Kidney (tissue), 13 donors: ENCODE measurements at regions not wholly inside any gene's neighbourhood (a gene's known extent, or its start where the extent isn't known, plus 50 kb on each side); places are given as distances from the start of the nearest gene placed in this dataset.

Source experiments
- DNase-seq, 5 donors: peaks; one replicate each; pipeline ENCODE4 v3.0.0-alpha.2; 2013 to 2020
- FAIRE-seq: peaks from 2 replicates; lab custom pipeline; 2012; peaks lifted over from hg19 to GRCh38; lab: Jason Lieb, UNC
- H3K27ac ChIP-seq, 2 donors: one replicate each; pipeline ENCODE4 v1.7.0; 2013; ENCODE audit warnings: low read depth in 2 of 2, low read length in 2 of 2, inconsistent platforms in 1 of 2
- H3K27me3 ChIP-seq: one replicate; pipeline ENCODE4 v1.7.1; 2013; ENCODE audit warnings: low read length, inconsistent platforms; ENCODE audit not compliant: control insufficient read depth, insufficient read depth
- H3K36me3 ChIP-seq, 3 donors: one replicate each; pipeline versions ENCODE4 v1.7.0 to v1.7.1; 2013; ENCODE audit warnings: low read length in 3 of 3, control low read depth in 1 of 3, inconsistent platforms in 1 of 3; ENCODE audit not compliant: insufficient read depth in 3 of 3, control insufficient read depth in 2 of 3
- H3K4me1 ChIP-seq, 3 donors: one replicate each; pipeline versions ENCODE4 v1.7.0 to v1.7.1; 2013; ENCODE audit warnings: low read length in 3 of 3, inconsistent platforms in 1 of 3, low read depth in 1 of 3; ENCODE audit not compliant: control insufficient read depth in 2 of 3, insufficient read depth in 2 of 3
- H3K4me3 ChIP-seq, 3 donors: one replicate each; pipeline versions ENCODE4 v1.7.0 to v1.8.1; 2013; ENCODE audit warnings: low read length in 3 of 3, control low read depth in 1 of 3, inconsistent platforms in 1 of 3
- H3K9ac ChIP-seq, 3 donors: one replicate each; pipeline versions ENCODE4 v1.7.0 to v1.7.1; 2013; ENCODE audit warnings: low read length in 3 of 3, control low read depth in 1 of 3, inconsistent platforms in 1 of 3
- H3K9me3 ChIP-seq, 3 donors: one replicate each; pipeline versions ENCODE4 v1.7.0 to v1.7.1; 2013; ENCODE audit warnings: low read length in 3 of 3, control low read depth in 1 of 3, inconsistent platforms in 1 of 3; ENCODE audit not compliant: control insufficient read depth in 2 of 3, insufficient read depth in 1 of 3
- intact Hi-C: fragments of 100-400 bp; cut with DNase I; formaldehyde crosslinking; loops from one replicate; pipeline ENCODE4 v1.11.1; 2022
- TF ChIP-seq, protein P1 (sequence below): IDR thresholded peaks from 3 replicates; pipeline ENCODE4 v1.5.1; 2012; ENCODE audit warnings: mild to moderate bottlenecking, moderate library complexity, borderline replicate concordance; ENCODE audit not compliant: insufficient read depth; ENCODE audit errors: extremely low read depth
- donor health status: control.
- donor health status: control.
- donor health status: control.
- donor health status: control.
- donor health status: control.
- donor health status: DM: yes; HTN: yes; CAD: no.
- donor health status: Normal renal cell carcinoma (clear cell type).

GRCh38 chr5:136730426-136730825 is 365.1 kb upstream of the TRPC7 start:
- FAIRE-seq (no peak), DNase-seq (no peak)
- peak overlapping the region in 1 of 2 donors; percentile 61 for H3K27ac ChIP-seq
- H3K4me1 ChIP-seq: peaks cover 0 to 5% (median 0%) of the 10 kb centered on the region in 3 donors
- H3K9ac ChIP-seq: no peak overlapping the region
- TF ChIP-seq, protein P1, sequence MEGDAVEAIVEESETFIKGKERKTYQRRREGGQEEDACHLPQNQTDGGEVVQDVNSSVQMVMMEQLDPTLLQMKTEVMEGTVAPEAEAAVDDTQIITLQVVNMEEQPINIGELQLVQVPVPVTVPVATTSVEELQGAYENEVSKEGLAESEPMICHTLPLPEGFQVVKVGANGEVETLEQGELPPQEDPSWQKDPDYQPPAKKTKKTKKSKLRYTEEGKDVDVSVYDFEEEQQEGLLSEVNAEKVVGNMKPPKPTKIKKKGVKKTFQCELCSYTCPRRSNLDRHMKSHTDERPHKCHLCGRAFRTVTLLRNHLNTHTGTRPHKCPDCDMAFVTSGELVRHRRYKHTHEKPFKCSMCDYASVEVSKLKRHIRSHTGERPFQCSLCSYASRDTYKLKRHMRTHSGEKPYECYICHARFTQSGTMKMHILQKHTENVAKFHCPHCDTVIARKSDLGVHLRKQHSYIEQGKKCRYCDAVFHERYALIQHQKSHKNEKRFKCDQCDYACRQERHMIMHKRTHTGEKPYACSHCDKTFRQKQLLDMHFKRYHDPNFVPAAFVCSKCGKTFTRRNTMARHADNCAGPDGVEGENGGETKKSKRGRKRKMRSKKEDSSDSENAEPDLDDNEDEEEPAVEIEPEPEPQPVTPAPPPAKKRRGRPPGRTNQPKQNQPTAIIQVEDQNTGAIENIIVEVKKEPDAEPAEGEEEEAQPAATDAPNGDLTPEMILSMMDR: no peak
- no peaks in the 10 kb centered on the region for H3K9me3 ChIP-seq
- H3K27me3 ChIP-seq: no peaks in the 10 kb centered on the region
- intact Hi-C loops: no loop called here
- H3K36me3 ChIP-seq: no peaks in the 10 kb centered on the region
- H3K4me3 ChIP-seq: no peak overlapping the region

GRCh38 chr5:136729901-136730355 is 364.6 kb upstream of the TRPC7 start:
- TF ChIP-seq, protein P1: no peak
- Histone ChIP-seq H3K9ac (no peak overlapping the region), H3K4me1 (peaks cover 0 to 5% (median 0%) of the 10 kb centered on the region in 3 donors), H3K36me3 (no peaks in the 10 kb centered on the region), H3K4me3 (no peak overlapping the region), H3K27me3 (no peaks in the 10 kb centered on the region), H3K9me3 (no peaks in the 10 kb centered on the region), H3K27ac (peak overlapping the region in 1 of 2 donors; percentile 61)
- DNase-seq (no peak), FAIRE-seq (no peak)
- intact Hi-C loops: no loop called here

GRCh38 chr5:136726506-136726905 is 361.2 kb upstream of the TRPC7 start:
- Histone ChIP-seq H3K9me3 (no peaks in the 10 kb centered on the region), H3K4me3 (no peak overlapping the region), H3K36me3 (no peaks in the 10 kb centered on the region), H3K4me1 (peaks cover 0 to 3% (median 0%) of the 10 kb centered on the region in 3 donors), H3K27me3 (no peaks in the 10 kb centered on the region), H3K27ac (no peak overlapping the region), H3K9ac (no peak overlapping the region)
- DNase-seq (no peak), FAIRE-seq (no peak)
- intact Hi-C loops: no loop called here
- TF ChIP-seq, protein P1: no peak

DNA sequence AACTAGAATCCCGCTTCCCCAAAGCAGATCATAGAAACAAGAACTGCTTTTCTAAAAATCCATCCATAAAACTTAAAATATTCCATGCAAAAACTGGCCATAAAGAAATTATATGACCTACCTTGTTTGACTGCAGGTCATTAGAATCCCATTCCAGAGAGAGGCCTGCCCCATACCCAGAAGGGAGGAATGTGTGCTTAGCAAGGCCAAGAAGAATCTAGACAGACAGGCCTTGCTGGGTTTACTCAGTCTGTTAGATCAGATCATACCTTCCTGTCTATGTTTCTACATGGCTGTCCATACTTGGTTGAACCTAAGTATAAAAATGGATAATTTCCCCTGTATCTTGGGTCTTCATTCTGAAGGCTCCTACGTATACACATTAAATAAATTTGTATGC is 358.8 kb upstream of the TRPC7 start:
- no peaks in the 10 kb centered on the region for H3K4me1 ChIP-seq
- TF ChIP-seq, protein P1: no peak
- no peaks in the 10 kb centered on the region for H3K36me3 ChIP-seq
- H3K27me3 ChIP-seq: no peaks in the 10 kb centered on the region
- H3K9ac ChIP-seq: no peak overlapping the region
- DNase-seq: no peak
- no peak overlapping the region for H3K4me3 ChIP-seq
- H3K27ac ChIP-seq: no peak overlapping the region
- intact Hi-C loops: no loop called here
- H3K9me3 ChIP-seq: no peaks in the 10 kb centered on the region
- no peak for FAIRE-seq
